ENCODE measurements at regions not wholly inside any gene's neighbourhood (a gene's known extent, or its start where the extent isn't known, plus 50 kb on each side); places are given as distances from the start of the nearest gene placed in this dataset.
A peak's percentile ranks its signal among the peaks of the same experiment; 100 is the strongest.

DNA sequence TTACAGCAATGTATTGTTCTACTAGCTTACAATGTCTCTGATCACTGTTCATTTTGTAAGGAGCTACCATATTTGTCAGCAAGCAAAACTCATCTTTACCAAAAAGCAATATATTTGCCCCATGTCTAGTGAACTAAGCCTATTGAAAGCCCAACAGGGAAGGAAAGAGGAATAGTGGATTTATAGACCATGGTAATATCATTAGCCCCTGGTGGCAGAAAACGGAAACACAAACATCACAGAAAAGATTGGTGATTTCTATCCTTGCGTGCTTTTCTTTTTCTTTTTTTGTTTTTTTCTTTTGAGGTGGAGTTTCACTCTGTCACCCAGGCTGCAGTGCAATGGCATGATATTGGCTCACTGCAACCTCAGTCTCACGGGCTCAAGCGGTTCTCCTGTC lies 1562.4 kb upstream of the TMEM132C start:
- no peak overlapping the region for H3K27ac ChIP-seq (ENCODE audit: low read depth, low read length)
- no peak overlapping the region for H3K23ac ChIP-seq (ENCODE audit: insufficient read length)
- no peak overlapping the region for H3K4me2 ChIP-seq (ENCODE audit: insufficient read depth in 1 of 2, low read depth in 2 of 2, low read length in 2 of 2)
- WGBS, 2 experiments (ENCODE audit: extremely low coverage in 1 of 2, insufficient coverage in 1 of 2, insufficient read length in 1 of 2, insufficient replicate concordance in 2 of 2, low coverage in 1 of 2, low lambda C conversion rate in 2 of 2, missing lambda C conversion rate in 1 of 2), result 49% methylated on average over 4 of the region's 4 CpGs; no CpG with 5 or more reads in 1 of the 2 experiments
- H4K20me1 ChIP-seq (replicated peaks in 1 of 2; ENCODE audit: control insufficient read depth in 1 of 2, insufficient read depth in 2 of 2, low read length in 2 of 2), result no peaks in the 10 kb centered on the region
- no peak overlapping the region for H3K4me3 ChIP-seq (ENCODE audit: extremely low read depth in 1 of 4, insufficient read depth in 2 of 4, low read depth in 3 of 4, low read length in 4 of 4)
- no peak overlapping the region for H4K8ac ChIP-seq (ENCODE audit: extremely low read depth, insufficient read depth, low read length)
- no peak for TF ChIP-seq CTBP2 (IDR thresholded peaks at IDR 0.05; ENCODE audit: borderline replicate concordance, insufficient read depth, insufficient read length, low read length)
- no peak for TF ChIP-seq TEAD4 (IDR thresholded peaks at IDR 0.05; ENCODE audit: low read depth, low read length)
- TF ChIP-seq POU5F1 (IDR thresholded peaks at IDR 0.05; ENCODE audit: low read depth, low read length), result no peak
- no peak for TF ChIP-seq BRCA1 (IDR thresholded peaks at IDR 0.05; ENCODE audit: low read depth, low read length)
- no peak for TF ChIP-seq POLR2A (IDR thresholded peaks at IDR 0.05; ENCODE audit: control extremely low read depth in 1 of 2, low read depth in 2 of 2, low read length in 2 of 2)
- no peak for TF ChIP-seq NANOG (IDR thresholded peaks at IDR 0.05; ENCODE audit: insufficient read depth, low read depth, low read length, poor library complexity, severe bottlenecking)
- TF ChIP-seq FOSL1 (IDR thresholded peaks at IDR 0.05; ENCODE audit: insufficient read depth, low read depth, low read length), result no peak
- TF ChIP-seq, protein P1, sequence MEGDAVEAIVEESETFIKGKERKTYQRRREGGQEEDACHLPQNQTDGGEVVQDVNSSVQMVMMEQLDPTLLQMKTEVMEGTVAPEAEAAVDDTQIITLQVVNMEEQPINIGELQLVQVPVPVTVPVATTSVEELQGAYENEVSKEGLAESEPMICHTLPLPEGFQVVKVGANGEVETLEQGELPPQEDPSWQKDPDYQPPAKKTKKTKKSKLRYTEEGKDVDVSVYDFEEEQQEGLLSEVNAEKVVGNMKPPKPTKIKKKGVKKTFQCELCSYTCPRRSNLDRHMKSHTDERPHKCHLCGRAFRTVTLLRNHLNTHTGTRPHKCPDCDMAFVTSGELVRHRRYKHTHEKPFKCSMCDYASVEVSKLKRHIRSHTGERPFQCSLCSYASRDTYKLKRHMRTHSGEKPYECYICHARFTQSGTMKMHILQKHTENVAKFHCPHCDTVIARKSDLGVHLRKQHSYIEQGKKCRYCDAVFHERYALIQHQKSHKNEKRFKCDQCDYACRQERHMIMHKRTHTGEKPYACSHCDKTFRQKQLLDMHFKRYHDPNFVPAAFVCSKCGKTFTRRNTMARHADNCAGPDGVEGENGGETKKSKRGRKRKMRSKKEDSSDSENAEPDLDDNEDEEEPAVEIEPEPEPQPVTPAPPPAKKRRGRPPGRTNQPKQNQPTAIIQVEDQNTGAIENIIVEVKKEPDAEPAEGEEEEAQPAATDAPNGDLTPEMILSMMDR (IDR thresholded peaks at IDR 0.05; ENCODE audit: control extremely low read depth in 1 of 3, insufficient read depth in 1 of 3, low read depth in 1 of 3, low read length in 3 of 3), result peak in 1 of 3 experiments; percentile 48; a peak in 2 of 4 replicates
- TF ChIP-seq RAD21 (IDR thresholded peaks at IDR 0.05 in 1 of 2, conservative IDR thresholded peaks at IDR 0.05 in 1 of 2; ENCODE audit: low read depth in 2 of 2, low read length in 2 of 2), result peak; percentile 25 to 31; a peak in 1 of 4 replicates
- TF ChIP-seq KDM4A (IDR thresholded peaks at IDR 0.05; ENCODE audit: low read depth, low read length, severe bottlenecking), result no peak
- H3K79me1 ChIP-seq (ENCODE audit: low read depth, low read length), result no peaks in the 10 kb centered on the region
- H3K18ac ChIP-seq (ENCODE audit: extremely low read depth, low read length), result no peak overlapping the region
- no peak overlapping the region for H2BK12ac ChIP-seq (ENCODE audit: low read depth, low read length)
- H2BK5ac ChIP-seq (ENCODE audit: low read depth, low read length), result no peak overlapping the region
- no peak overlapping the region for H2AK5ac ChIP-seq (ENCODE audit: low read depth, low read length)
- no peaks in the 10 kb centered on the region for H3K4me1 ChIP-seq (replicated peaks in 1 of 4; ENCODE audit: control insufficient read depth in 3 of 4, insufficient read depth in 4 of 4, low read length in 3 of 4)
- DNase-seq (ENCODE audit: low read depth in 1 of 2, low spot score in 2 of 2), result peak in 1 of 2 experiments; percentile 48
- H3K27me3 ChIP-seq (replicated peaks in 1 of 4; ENCODE audit: control insufficient read depth in 3 of 4, extremely low read depth in 1 of 4, insufficient read depth in 3 of 4, low read length in 3 of 4), result no peaks in the 10 kb centered on the region
- no peak overlapping the region for H2AFZ ChIP-seq (ENCODE audit: low read length)
- H3K79me2 ChIP-seq (ENCODE audit: control insufficient read depth in 1 of 2, insufficient read depth in 2 of 2, low read length in 2 of 2), result no peaks in the 10 kb centered on the region
- no peak overlapping the region for H2BK15ac ChIP-seq (ENCODE audit: low read length)
- no peaks in the 10 kb centered on the region for H3K9me3 ChIP-seq (ENCODE audit: insufficient read depth in 2 of 2, low read depth in 1 of 2, low read length in 1 of 2)
- H4K91ac ChIP-seq (replicated peaks; ENCODE audit: insufficient read length, low read length), result no peak overlapping the region
- no peak overlapping the region for H3K56ac ChIP-seq (replicated peaks; ENCODE audit: insufficient read length, low read depth, low read length)
- H4K5ac ChIP-seq (ENCODE audit: insufficient read length, low read depth, low read length), result no peak overlapping the region
- no peak overlapping the region for H3K14ac ChIP-seq (ENCODE audit: insufficient read length)
- no peak overlapping the region for H3K9ac ChIP-seq (replicated peaks in 1 of 4; ENCODE audit: extremely low read depth in 1 of 4, low read depth in 3 of 4, low read length in 3 of 4)
- H2BK120ac ChIP-seq (replicated peaks; ENCODE audit: low read depth, low read length), result no peak overlapping the region
- H3K36me3 ChIP-seq (ENCODE audit: control insufficient read depth in 2 of 4, insufficient read depth in 4 of 4, low read length in 3 of 4), result no peaks in the 10 kb centered on the region
- ChIA-PET CTCF (ENCODE audit: partially characterized antibody) (interaction anchor here (0.6 to 2.3 kb wide), 23 partner anchors 9 to 1135 kb away, joined by 3 to 10 read pairs (median 3); no protein-coding TSS in a partner anchor), POLR2A (ENCODE audit: partially characterized antibody) (no interaction called here)
- FAIRE-seq, result no peak
- no peaks in the 10 kb centered on the region for H3K23me2 ChIP-seq (ENCODE audit: low read depth, low read length)
- H3K4ac ChIP-seq (replicated peaks; ENCODE audit: insufficient read length, low read depth, low read length), result no peak overlapping the region
- no peak overlapping the region for H2BK20ac ChIP-seq (ENCODE audit: low read length)
